Epithelial cell of proximal tubule (primary cell): ENCODE measurements at regions not wholly inside any gene's neighbourhood (a gene's known extent, or its start where the extent isn't known, plus 50 kb on each side); places are given as distances from the start of the nearest gene placed in this dataset.
"Not testable (repeated sequence)": the region's sequence is repeated elsewhere in the genome, so short reads cannot be mapped to it uniquely, and the experiment has no call there.

Experiments
- DNase-seq: peaks from one replicate; pipeline ENCODE4 v3.0.0-alpha.2; 2011; ENCODE audit warnings: low read depth
- H3K4me3 ChIP-seq: 2 replicates; pipeline ENCODE4 v1.5.1; 2011; ENCODE audit warnings: low read depth, mild to moderate bottlenecking, low read length
- TF ChIP-seq, protein P1 (sequence below): conservative IDR thresholded peaks from 2 replicates; pipeline ENCODE4 v1.5.1; 2012; ENCODE audit warnings: low read depth, mild to moderate bottlenecking, low read length

DNA sequence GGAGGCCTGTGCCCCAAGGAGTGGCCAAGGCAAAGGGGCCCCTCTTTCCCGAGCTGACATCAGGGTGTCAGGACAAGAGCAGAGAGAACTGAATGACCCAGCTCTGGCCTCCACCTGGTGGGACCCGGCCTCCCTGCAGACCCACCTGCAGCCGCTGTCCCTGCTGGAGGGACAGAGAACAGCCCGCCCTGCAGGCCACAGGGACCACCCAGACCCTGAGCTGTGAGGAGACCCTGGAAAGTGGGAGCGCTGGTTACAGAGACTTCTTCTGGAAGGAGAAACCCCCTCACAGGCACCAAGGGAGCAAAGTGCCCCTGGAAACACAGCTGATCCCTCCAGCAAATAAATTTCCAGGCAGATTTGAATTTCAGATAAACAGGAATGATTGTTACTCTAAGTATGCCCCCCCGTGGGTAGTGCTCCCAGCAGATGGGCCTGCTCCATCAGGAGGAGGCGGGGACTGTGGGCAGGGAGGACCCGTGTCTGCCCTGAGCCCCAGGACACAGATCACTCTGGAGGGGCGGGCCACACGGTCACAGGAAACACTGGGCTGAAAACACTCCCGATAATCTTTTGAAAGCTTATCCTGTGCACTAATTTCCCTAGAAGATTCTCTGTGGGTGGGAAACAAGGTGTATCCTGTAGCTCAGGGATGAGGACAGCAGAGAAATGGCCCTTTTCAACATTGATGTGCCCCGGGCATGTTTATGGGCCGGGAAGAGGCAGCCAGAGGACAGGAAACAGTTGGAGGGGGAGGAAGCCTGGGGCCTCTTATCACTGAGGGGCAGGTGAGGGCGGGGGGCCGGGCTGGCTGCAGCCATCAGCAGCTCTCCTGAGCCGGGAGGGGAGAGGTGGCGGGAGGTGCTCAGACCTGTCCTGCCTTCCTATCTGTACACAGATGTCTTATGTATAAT, 276.0 kb downstream of the ADGRD1 start:
- TF ChIP-seq, protein P1, sequence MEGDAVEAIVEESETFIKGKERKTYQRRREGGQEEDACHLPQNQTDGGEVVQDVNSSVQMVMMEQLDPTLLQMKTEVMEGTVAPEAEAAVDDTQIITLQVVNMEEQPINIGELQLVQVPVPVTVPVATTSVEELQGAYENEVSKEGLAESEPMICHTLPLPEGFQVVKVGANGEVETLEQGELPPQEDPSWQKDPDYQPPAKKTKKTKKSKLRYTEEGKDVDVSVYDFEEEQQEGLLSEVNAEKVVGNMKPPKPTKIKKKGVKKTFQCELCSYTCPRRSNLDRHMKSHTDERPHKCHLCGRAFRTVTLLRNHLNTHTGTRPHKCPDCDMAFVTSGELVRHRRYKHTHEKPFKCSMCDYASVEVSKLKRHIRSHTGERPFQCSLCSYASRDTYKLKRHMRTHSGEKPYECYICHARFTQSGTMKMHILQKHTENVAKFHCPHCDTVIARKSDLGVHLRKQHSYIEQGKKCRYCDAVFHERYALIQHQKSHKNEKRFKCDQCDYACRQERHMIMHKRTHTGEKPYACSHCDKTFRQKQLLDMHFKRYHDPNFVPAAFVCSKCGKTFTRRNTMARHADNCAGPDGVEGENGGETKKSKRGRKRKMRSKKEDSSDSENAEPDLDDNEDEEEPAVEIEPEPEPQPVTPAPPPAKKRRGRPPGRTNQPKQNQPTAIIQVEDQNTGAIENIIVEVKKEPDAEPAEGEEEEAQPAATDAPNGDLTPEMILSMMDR: no peak
- no peak overlapping the region for H3K4me3 ChIP-seq
- no peak for DNase-seq

DNA sequence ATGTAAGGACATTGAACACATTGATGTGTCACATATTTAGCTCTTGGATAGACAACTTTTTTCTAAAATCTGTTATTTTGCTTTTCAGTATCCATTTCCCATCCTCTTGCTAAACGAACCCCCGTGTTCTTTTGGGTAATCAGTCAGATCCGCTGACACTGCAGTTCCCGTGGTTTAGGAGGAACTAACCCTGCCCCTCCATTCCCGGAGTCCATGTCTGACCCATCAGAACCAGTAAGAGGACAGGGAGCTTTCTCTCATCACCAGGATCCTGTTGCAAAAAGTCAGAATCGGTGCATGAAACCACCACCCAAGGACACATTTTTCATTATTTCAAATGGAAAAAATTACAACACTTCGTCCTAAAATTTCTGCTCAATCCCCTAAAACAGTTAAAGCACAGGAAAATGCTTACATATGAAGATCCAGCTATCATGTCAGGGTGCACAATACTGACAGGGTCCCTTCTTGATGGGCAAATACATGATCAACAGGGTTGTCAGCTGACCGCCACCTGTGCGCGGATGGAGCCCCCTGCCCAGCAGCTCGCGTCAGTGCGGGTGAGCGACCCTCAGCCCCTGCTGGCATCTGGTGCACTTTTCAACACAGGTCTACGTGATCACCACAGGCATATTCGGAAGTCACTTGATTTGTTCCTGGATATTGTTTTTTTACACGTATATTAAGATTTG, 276.8 kb downstream of the ADGRD1 start:
- no peak for DNase-seq
- H3K4me3 ChIP-seq: no peak overlapping the region

DNA sequence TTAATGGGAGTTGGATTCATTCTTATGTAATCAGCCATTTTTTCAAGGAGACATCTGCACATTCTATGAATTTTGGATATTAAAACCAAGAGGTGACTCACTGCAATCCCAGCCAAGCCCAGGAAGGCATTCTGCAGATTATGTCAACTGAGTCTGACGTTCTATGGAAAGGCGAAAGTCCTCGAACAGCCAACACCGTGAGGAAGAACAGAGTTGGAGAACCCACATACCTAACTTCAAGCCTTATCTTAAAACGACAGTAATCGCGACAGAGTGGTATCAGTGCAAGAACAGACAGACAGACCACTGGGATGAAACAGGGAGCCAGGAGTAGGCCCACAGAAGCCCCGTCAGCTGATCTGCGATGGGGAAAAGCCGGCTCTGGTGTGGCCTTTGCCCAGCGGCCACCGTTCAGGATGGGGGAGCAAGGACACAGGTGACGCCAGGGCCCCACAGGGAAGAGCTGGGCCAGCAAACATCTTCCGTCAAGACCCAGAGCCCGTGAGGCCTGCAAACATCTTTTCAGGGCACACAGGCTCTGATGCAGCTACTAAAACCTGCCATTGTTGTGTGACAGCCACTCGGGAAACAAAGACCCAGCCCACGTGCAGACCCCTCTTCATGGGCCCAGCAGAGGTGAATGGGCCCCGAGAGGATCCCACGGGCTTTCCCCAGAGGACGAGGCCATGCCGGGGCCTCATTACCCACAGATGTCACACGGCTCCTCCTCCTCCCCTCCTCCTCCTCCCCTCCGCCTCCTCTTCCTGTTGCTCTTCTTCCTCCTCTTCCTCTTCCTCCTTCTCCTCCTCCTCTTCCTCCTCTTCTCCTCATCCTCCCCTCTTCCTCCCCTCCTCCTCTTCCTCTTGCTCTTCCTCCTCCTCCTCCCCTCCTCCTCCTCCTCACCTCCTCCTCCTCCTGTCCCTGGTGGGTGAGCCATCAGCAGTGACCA, 277.6 kb downstream of the ADGRD1 start:
- TF ChIP-seq, protein P1: no peak
- no peak for DNase-seq
- no peak overlapping the region for H3K4me3 ChIP-seq

More for the DNA sequence above, 276.8 kb downstream of the ADGRD1 start:
- TF ChIP-seq, protein P1: no peak

DNA sequence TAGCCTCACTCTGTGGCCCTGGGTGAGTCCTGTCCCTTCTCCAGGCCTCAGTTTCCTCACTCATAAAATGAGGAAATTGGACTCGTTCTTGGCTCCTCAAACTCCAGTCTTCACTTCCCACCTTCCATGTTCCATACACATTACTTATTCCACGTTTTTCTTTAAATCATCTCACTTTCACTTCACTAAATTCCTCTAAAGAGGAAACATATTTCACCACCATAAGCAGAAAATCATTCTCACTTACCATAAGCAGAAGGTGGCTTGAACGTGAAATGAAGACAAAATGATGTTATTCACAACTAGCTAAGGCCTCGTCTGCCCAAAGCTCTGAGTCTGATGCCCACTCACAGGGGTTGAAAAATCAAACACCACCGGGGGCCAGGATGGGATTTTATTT, 278.3 kb downstream of the ADGRD1 start:
- no peak overlapping the region for H3K4me3 ChIP-seq
- TF ChIP-seq, protein P1: no peak
- no peak for DNase-seq

DNA sequence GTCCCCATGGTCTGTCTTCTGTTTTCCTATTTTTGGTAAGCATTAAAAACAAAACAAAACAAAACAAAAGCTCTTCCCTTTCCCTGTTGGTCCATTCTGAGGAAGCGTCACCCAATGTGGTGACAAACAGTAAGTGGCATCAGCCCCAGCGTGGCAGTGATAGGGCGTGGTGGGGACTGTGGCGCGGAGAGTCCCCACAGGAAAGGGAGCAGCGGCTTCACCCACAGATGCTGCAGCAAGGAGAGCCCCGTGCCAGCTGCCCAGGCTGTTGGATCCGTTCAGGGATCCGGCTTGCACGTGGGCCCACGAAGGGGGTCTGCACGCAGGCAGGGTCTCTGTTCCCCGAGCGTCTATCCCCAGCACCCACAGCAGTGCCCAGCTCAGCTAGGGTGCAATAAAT, 279.2 kb downstream of the ADGRD1 start:
- DNase-seq, H3K4me3 ChIP-seq: not testable (repeated sequence)

GRCh38 chr12:131233850-131234789, 280.4 kb downstream of the ADGRD1 start:
- DNase-seq, H3K4me3 ChIP-seq: not testable (repeated sequence)

DNA sequence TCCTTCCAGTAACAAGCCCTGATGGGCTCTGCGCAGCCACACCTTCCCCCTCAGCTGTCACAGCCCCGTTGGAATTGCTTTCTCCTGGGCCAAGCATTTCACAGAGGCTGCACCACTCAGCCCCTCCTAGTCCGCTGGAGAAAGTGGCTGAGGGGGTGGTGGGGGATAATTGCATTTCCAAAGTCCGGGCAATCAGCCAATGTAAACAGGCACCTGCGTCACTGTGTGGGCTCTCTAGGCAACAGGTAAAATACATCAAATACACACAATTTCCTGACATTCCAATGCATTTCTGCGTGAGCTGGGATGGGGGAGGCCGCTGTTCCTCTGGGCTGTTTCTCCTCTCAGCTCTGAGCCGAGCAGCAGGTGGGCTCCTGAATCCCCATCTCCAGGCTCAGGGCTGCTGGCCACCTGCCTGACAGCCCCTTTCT, 281.1 kb downstream of the ADGRD1 start:
- not testable (repeated sequence) for H3K4me3 ChIP-seq, DNase-seq
